ENCODE measurements at regions not wholly inside any gene's neighbourhood (a gene's known extent, or its start where the extent isn't known, plus 50 kb on each side); places are given as distances from the start of the nearest gene placed in this dataset.
A peak's percentile ranks its signal among the peaks of the same experiment; 100 is the strongest.

DNA sequence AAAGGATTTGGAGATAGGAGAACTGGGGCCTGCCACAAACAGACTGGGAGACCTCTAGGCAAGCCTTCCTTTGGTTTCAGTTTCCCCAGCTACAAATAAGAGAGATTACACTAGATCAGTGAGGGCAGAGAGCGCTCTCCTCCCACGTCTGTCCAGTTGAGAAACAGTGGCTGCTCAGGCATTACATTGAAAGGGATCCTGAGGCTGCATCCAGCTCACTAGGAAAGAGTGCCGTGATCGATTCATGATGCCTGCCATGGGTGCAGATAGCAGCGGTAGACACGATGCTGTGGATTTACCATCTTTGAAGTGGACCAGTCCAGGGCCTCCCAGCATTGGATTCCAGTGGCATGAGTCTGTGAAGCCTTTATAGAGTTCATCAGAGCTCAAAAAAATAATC lies 62.6 kb downstream of the EN1 start (continued):
- no peak for TF ChIP-seq SIN3A (IDR thresholded peaks at IDR 0.05; ENCODE audit: borderline replicate concordance in 2 of 2, control insufficient read depth in 1 of 2, low read depth in 2 of 2, low read length in 2 of 2)
- TF ChIP-seq ZNF23 (CRISPR knock-in tag; IDR thresholded peaks at IDR 0.05): peak; percentile 85
- TF ChIP-seq L3MBTL2 (IDR thresholded peaks at IDR 0.05): peak; percentile 71
- TF ChIP-seq RCOR1 (IDR thresholded peaks at IDR 0.05; ENCODE audit: borderline replicate concordance in 1 of 2, low read depth in 2 of 2, low read length in 2 of 2): peak in 1 of 2 experiments; percentile 45; a peak in 1 of 4 replicates
- TF ChIP-seq, protein P1, sequence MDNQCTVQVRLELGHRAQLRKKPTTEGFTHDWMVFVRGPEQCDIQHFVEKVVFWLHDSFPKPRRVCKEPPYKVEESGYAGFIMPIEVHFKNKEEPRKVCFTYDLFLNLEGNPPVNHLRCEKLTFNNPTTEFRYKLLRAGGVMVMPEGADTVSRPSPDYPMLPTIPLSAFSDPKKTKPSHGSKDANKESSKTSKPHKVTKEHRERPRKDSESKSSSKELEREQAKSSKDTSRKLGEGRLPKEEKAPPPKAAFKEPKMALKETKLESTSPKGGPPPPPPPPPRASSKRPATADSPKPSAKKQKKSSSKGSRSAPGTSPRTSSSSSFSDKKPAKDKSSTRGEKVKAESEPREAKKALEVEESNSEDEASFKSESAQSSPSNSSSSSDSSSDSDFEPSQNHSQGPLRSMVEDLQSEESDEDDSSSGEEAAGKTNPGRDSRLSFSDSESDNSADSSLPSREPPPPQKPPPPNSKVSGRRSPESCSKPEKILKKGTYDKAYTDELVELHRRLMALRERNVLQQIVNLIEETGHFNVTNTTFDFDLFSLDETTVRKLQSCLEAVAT (IDR thresholded peaks at IDR 0.05): peak in 1 of 2 experiments; percentile 99; a peak in 2 of 4 replicates
- TF ChIP-seq, protein P2, sequence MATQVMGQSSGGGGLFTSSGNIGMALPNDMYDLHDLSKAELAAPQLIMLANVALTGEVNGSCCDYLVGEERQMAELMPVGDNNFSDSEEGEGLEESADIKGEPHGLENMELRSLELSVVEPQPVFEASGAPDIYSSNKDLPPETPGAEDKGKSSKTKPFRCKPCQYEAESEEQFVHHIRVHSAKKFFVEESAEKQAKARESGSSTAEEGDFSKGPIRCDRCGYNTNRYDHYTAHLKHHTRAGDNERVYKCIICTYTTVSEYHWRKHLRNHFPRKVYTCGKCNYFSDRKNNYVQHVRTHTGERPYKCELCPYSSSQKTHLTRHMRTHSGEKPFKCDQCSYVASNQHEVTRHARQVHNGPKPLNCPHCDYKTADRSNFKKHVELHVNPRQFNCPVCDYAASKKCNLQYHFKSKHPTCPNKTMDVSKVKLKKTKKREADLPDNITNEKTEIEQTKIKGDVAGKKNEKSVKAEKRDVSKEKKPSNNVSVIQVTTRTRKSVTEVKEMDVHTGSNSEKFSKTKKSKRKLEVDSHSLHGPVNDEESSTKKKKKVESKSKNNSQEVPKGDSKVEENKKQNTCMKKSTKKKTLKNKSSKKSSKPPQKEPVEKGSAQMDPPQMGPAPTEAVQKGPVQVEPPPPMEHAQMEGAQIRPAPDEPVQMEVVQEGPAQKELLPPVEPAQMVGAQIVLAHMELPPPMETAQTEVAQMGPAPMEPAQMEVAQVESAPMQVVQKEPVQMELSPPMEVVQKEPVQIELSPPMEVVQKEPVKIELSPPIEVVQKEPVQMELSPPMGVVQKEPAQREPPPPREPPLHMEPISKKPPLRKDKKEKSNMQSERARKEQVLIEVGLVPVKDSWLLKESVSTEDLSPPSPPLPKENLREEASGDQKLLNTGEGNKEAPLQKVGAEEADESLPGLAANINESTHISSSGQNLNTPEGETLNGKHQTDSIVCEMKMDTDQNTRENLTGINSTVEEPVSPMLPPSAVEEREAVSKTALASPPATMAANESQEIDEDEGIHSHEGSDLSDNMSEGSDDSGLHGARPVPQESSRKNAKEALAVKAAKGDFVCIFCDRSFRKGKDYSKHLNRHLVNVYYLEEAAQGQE (IDR thresholded peaks at IDR 0.05; ENCODE audit: borderline replicate concordance): peak; percentile 74
- TF ChIP-seq, protein P2 (CRISPR knock-in tag; IDR thresholded peaks at IDR 0.05; ENCODE audit: low read depth): no peak
- 0 out of 2 replicates have a peak, but pooled peaks have one; percentile 12 for TF ChIP-seq CTBP1 (IDR thresholded peaks at IDR 0.05; ENCODE audit: borderline replicate concordance)

All from K562 (cell line).